GM23338 (cell line): ENCODE measurements at regions not wholly inside any gene's neighbourhood (a gene's known extent, or its start where the extent isn't known, plus 50 kb on each side); places are given as distances from the start of the nearest gene placed in this dataset.

Experiments used
- ATAC-seq: fragments of 200-7000 bp; cut with Tn5 transposase; 3 replicates; pipeline ENCODE4 v1.9.1; 2020
- DNase-seq: peaks from one replicate; pipeline ENCODE4 v3.0.0-alpha.2; 2015; ENCODE audit warnings: low spot score
- H2AFZ ChIP-seq: fragments of 200-600 bp; sonication (generic); 2 replicates; pipeline ENCODE4 v1.8.0; 2016; ENCODE audit warnings: antibody characterized with exemption, mild to moderate bottlenecking, moderate library complexity
- H3F3A ChIP-seq: fragments of 200-600 bp; sonication (generic); replicated peaks from 2 replicates; pipeline ENCODE4 v1.8.0; 2017; ENCODE audit warnings: antibody characterized with exemption, mixed run types, low read depth
- H3K27ac ChIP-seq: fragments of 200-600 bp; sonication (generic); 2 replicates; pipeline ENCODE4 v1.6.1; 2016; ENCODE audit warnings: low read depth
- H3K27me3 ChIP-seq: fragments of 200-600 bp; sonication (generic); 2 replicates; pipeline ENCODE4 v1.8.0; 2016; ENCODE audit warnings: mild to moderate bottlenecking, mixed run types, moderate library complexity; ENCODE audit not compliant: insufficient read depth
- H3K36me3 ChIP-seq: fragments of 200-600 bp; sonication (generic); 2 replicates; pipeline ENCODE4 v1.8.0; 2016; ENCODE audit warnings: mild to moderate bottlenecking; ENCODE audit not compliant: insufficient read depth
- H3K4me1 ChIP-seq: fragments of 200-600 bp; sonication (generic); 2 replicates; pipeline ENCODE4 v1.8.0; 2016; ENCODE audit warnings: mild to moderate bottlenecking, moderate library complexity; ENCODE audit not compliant: insufficient read depth
- H3K4me2 ChIP-seq: fragments of 200-600 bp; sonication (generic); 2 replicates; pipeline ENCODE4 v1.7.1; 2017; ENCODE audit warnings: mixed run types
- H3K4me3 ChIP-seq: fragments of 200-600 bp; sonication (generic); 2 replicates; pipeline ENCODE4 v1.6.1; 2016; ENCODE audit warnings: mixed run types
- H3K79me2 ChIP-seq: fragments of 200-600 bp; sonication (generic); replicated peaks from 2 replicates; pipeline ENCODE4 v1.8.0; 2017; ENCODE audit warnings: mild to moderate bottlenecking; ENCODE audit not compliant: insufficient read depth
- H3K9me2 ChIP-seq: fragments of 200-600 bp; sonication (generic); 2 replicates; pipeline ENCODE4 v1.8.0; 2017; ENCODE audit not compliant: insufficient read depth
- H4K20me1 ChIP-seq: fragments of 200-600 bp; sonication (generic); replicated peaks from 2 replicates; pipeline ENCODE4 v1.8.0; 2017; ENCODE audit warnings: mild to moderate bottlenecking; ENCODE audit not compliant: insufficient read depth
- H3K27ac Mint-ChIP-seq: 2 replicates; pipeline ENCODE4 v1.8.0; 2020; ENCODE audit warnings: inconsistent platforms, mild to moderate bottlenecking, moderate library complexity, mixed read lengths
- H3K27me3 Mint-ChIP-seq: 3 replicates; pipeline ENCODE4 v1.8.0; 2022; ENCODE audit warnings: low read depth, mild to moderate bottlenecking, moderate library complexity, mixed read lengths, inconsistent platforms; ENCODE audit not compliant: insufficient read depth, poor library complexity
- H3K36me3 Mint-ChIP-seq: 3 replicates; pipeline ENCODE4 v1.8.0; 2021; ENCODE audit warnings: low read depth, mild to moderate bottlenecking, inconsistent platforms, moderate library complexity, mixed read lengths
- H3K4me1 Mint-ChIP-seq: 3 replicates; pipeline ENCODE4 v1.8.0; 2020; ENCODE audit warnings: mild to moderate bottlenecking, inconsistent platforms, mixed read lengths
- H3K4me3 Mint-ChIP-seq: 3 replicates; pipeline ENCODE4 v1.8.0; 2021; ENCODE audit warnings: moderate library complexity, mild to moderate bottlenecking, inconsistent platforms, mixed read lengths
- H3K9me3 Mint-ChIP-seq: 3 replicates; pipeline ENCODE4 v1.8.0; 2020; ENCODE audit warnings: moderate library complexity, mild to moderate bottlenecking, inconsistent platforms, mixed read lengths
- CREB1 ChIP-seq: fragments of 250-450 bp; sonication (Bioruptor Pico); IDR thresholded peaks from 2 replicates; pipeline ENCODE4 v1.5.0; 2020; ENCODE audit warnings: low read depth, mild to moderate bottlenecking, moderate library complexity
- CTCF ChIP-seq, 2 experiments: fragments of 200-600 bp in 1 of 2; sonication (generic) in 1 of 2; conservative IDR thresholded peaks; 2 replicates each; pipeline versions ENCODE4 v1.5.1 to v1.6.1; 2016 to 2017; ENCODE audit warnings: antibody characterized with exemption in 2 of 2, low read depth in 2 of 2, mild to moderate bottlenecking in 2 of 2, moderate library complexity in 1 of 2
- ETS1 ChIP-seq: IDR thresholded peaks from 2 replicates; pipeline ENCODE4 v1.6.1; 2016; ENCODE audit warnings: antibody characterized with exemption
- EZH2 ChIP-seq: fragments of 200-600 bp; sonication (generic); IDR thresholded peaks from one replicate; pipeline ENCODE4 v1.8.0; 2017; ENCODE audit warnings: antibody characterized with exemption, mild to moderate bottlenecking, low read depth; ENCODE audit not compliant: unreplicated experiment
- EZH2phosphoT487 ChIP-seq: fragments of 200-600 bp; sonication (generic); IDR thresholded peaks from one replicate; pipeline ENCODE4 v1.8.1; 2018; ENCODE audit warnings: antibody characterized with exemption; ENCODE audit not compliant: unreplicated experiment
- JUNB ChIP-seq: IDR thresholded peaks from one replicate; pipeline ENCODE4 v1.6.1; 2016; ENCODE audit warnings: antibody characterized with exemption; ENCODE audit not compliant: unreplicated experiment
- NANOG ChIP-seq: IDR thresholded peaks from 2 replicates; pipeline ENCODE4 v1.6.1; 2016; ENCODE audit warnings: antibody characterized with exemption, borderline replicate concordance
- POLR2AphosphoS5 ChIP-seq: IDR thresholded peaks from 2 replicates; pipeline ENCODE4 v1.6.1; 2016; ENCODE audit warnings: antibody characterized with exemption, low read depth
- REST ChIP-seq: IDR thresholded peaks from one replicate; pipeline ENCODE4 v1.6.1; 2018; ENCODE audit warnings: antibody characterized with exemption; ENCODE audit not compliant: unreplicated experiment
- STAT1 ChIP-seq: IDR thresholded peaks from one replicate; pipeline ENCODE4 v1.6.1; 2016; ENCODE audit warnings: antibody characterized with exemption; ENCODE audit not compliant: unreplicated experiment
- ZNF114 ChIP-seq: fragments of 250-450 bp; sonication (Bioruptor Pico); IDR thresholded peaks from 2 replicates; pipeline ENCODE4 v1.5.0; 2020; ENCODE audit warnings: mild to moderate bottlenecking, moderate library complexity
- ZNF331 ChIP-seq: fragments of 250-450 bp; sonication (Bioruptor Pico); IDR thresholded peaks from 2 replicates; pipeline ENCODE4 v1.5.0; 2020; ENCODE audit warnings: low read depth, mild to moderate bottlenecking, moderate library complexity
- ZNF462 ChIP-seq: fragments of 250-450 bp; sonication (Bioruptor Pico); IDR thresholded peaks from 2 replicates; pipeline ENCODE4 v1.5.0; 2020; ENCODE audit warnings: mild to moderate bottlenecking, moderate library complexity

GRCh38 chr2:181814057-181814491 is 77.5 kb upstream of the ITPRID2 start:
- Mint-ChIP-seq H3K27me3 (peaks cover 2% of the 10 kb centered on the region), H3K4me3 (no peak overlapping the region), H3K9me3 (no peaks in the 10 kb centered on the region), H3K36me3 (no peaks in the 10 kb centered on the region), H3K4me1 (peaks cover 19% of the 10 kb centered on the region), H3K27ac (no peak overlapping the region)
- no peak overlapping the region for H2AFZ ChIP-seq
- no peaks in the 10 kb centered on the region for H3K36me3 ChIP-seq
- no peak for ATAC-seq
- no peak overlapping the region for H3K4me3 ChIP-seq
- H3K79me2 ChIP-seq = no peaks in the 10 kb centered on the region
- no peaks in the 10 kb centered on the region for H3K27me3 ChIP-seq
- peaks cover 5% of the 10 kb centered on the region; the same call in 1 of the 2 replicates for H3K9me2 ChIP-seq
- no peaks in the 10 kb centered on the region for H4K20me1 ChIP-seq
- no peak for TF ChIP-seq EZH2
- TF ChIP-seq ETS1 = no peak
- TF ChIP-seq STAT1 = no peak
- TF ChIP-seq REST = no peak
- no peak for TF ChIP-seq EZH2phosphoT487
- TF ChIP-seq CTCF (conservative IDR thresholded peaks at IDR 0.05; ENCODE audit: low read depth in 2 of 2) = no peak
- TF ChIP-seq ZNF114 = no peak
- TF ChIP-seq NANOG = no peak
- TF ChIP-seq JUNB = no peak
- TF ChIP-seq ZNF462 = no peak
- TF ChIP-seq CREB1 (CRISPR knock-in tag) = no peak
- TF ChIP-seq ZNF331 (CRISPR knock-in tag) = no peak
- no peak for TF ChIP-seq POLR2AphosphoS5
- H3K27ac ChIP-seq = no peak overlapping the region
- no peak overlapping the region for H3K4me2 ChIP-seq
- no peaks in the 10 kb centered on the region for H3F3A ChIP-seq
- no peak for DNase-seq
- H3K4me1 ChIP-seq = peaks cover 20% of the 10 kb centered on the region; the same call in 1 of the 2 replicates
